GM18520 (cell line): ENCODE measurements at regions not wholly inside any gene's neighbourhood (a gene's known extent, or its start where the extent isn't known, plus 50 kb on each side); places are given as distances from the start of the nearest gene placed in this dataset.
"Not testable (repeated sequence)": the region's sequence is repeated elsewhere in the genome, so short reads cannot be mapped to it uniquely, and the experiment has no call there.

ENCODE experiments used
- ATAC-seq: cut with Tn5 transposase; IDR thresholded peaks from one replicate; pipeline ENCODE4 v1.9.1; 2021; ENCODE audit not compliant: unreplicated experiment

DNA sequence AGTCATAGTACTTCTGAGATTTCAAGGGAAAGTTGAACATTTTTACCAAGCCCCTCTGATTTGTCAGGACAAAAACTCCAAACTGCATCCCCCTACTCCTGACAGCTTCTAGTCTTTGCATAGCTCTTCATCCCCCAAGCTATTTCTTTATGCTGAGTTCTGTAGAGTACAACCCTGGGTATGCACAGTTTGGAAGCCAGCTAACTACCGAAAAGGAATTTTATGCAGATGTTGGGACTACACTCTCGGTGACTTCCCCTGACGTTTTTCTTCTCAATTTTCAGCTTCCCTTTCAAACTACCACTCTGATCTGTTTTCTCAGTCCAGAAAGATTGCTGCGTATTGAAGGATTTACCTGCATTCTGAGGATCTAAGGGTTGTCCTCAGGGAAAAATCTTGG is 1060.2 kb upstream of the ACVR2A start:
- no peak for ATAC-seq

- no peak for ATAC-seq
These were observed 1067.6 kb upstream of the ACVR2A start for GRCh38 chr2:146777181-146777580.

- no peak for ATAC-seq
These were observed 1068.2 kb upstream of the ACVR2A start for GRCh38 chr2:146776596-146776995.

DNA sequence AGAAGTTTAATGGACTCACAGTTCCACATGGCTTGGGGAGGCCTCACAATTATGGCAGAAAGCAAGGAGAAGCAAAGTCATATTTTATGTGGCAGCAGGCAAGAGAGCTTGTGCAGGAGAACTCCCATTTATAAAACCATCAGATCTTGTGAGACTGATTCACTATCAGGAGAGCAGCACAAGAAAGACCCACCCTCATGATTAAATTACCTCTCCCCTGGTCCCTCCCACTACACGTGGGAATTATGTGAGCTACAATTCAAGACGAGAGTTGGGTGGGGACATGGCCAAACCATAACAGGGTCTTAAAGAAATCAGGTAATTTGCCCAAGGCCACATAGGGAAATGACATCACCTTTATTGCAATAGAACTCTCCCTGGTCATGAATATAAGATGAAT is 1073.3 kb upstream of the ACVR2A start:
- ATAC-seq = no peak

DNA sequence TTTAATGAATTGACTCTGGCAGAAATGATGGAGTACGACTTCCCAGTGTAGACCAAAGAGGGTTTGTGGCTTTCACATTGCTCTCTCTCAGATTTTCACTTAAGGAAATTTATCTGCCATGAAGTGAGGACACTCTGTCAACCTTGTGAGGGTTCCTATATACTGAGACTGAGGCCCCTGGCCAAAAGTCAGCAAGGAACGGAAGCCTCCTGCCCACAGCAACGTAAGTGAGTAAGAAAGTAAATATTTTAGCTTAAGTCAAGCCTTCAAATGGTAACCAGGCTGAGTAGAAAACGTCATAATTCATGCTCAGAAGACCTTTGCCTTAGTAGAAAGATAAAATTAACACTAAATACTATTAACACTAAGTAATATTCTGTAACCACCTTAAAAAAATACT is 1080.5 kb upstream of the ACVR2A start:
- ATAC-seq = no peak

DNA sequence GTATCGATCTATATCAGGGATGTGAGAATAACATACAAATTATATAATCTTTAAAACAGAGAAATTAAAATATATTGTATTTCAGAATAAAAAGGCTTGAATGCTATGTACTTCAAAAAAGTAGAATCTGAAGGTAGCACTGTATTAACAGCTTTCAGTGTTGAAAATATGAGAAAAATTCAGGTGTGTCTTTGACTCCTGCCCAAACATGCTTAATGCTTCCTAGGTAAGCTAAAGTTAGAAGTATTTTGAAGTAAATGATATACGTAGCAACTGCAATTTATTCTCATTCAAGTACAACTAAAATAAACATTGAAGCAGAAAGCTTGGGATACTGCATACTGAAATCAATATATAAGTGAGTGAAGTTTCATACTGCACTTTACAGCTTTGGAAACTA is 1082.0 kb upstream of the ACVR2A start:
- no peak for ATAC-seq

GRCh38 chr2:146754606-146755005 is 1090.2 kb upstream of the ACVR2A start:
- no peak for ATAC-seq

GRCh38 chr2:146748046-146748445 is 1096.8 kb upstream of the ACVR2A start:
- ATAC-seq = no peak

GRCh38 chr2:146741260-146741659 is 1103.6 kb upstream of the ACVR2A start:
- no peak for ATAC-seq

- ATAC-seq = no peak
These were observed 1110.0 kb upstream of the ACVR2A start for GRCh38 chr2:146734821-146735190.

GRCh38 chr2:146734042-146734820 is 1110.6 kb upstream of the ACVR2A start:
- ATAC-seq = no peak

DNA sequence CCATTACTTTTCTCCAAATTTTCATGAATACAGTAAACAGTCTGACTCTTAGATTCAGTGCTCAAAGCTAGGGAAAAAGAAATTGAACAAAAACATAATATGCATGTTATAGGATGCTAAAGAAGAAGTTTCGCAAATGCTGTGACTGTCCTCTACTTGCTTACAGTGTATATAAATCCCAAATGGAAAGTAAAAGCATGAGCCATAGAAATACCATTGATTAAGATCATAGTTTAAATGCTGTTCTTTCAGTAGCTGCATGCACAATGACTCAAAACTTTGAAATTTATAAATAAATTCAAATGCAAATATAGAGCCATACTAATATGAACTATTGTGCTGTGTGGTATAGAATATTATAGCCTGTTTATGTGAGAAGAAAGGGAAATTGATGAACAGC is 1113.9 kb upstream of the ACVR2A start:
- ATAC-seq = no peak

DNA sequence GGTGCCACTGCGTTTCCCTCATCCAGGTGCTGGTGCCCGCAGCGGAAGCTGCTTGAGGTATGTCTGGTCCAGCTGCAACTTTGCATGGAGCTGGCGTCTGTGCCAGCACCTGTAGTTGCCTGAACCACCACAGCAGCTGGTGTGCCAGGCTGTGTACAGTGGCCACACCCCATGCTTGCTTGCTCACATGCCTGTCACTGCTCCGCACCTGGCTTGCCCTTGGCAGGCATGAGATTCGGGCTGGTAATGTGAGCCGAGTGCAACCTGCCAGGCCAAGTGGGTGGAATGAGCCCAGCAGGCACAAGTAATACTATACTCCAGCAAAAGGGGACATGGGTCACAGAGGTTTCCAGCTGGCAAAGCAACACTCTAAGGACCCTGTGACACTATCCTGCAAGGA is 1123.3 kb upstream of the ACVR2A start:
- ATAC-seq = no peak

DNA sequence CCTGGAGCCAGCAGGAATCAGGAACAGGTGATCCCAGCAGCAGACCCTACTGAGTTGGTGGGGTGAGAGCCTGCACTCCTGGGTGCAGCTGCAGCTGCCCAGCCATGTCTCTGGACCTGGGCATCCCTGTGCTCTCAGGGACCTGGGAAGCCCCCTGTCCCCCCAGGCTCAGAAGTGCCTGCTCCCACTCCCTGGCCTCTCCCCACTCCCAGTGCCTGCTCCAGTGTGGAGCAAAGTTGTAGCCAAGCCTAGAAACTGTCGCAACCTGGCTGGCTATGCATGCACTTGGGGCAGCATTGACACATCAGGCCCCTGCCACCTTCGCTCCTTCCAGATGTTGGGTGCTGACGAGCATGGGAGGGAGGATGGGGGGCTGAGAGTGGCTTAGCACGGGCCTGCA is 1124.7 kb upstream of the ACVR2A start:
- no peak for ATAC-seq

GRCh38 chr2:146716591-146716990 is 1128.2 kb upstream of the ACVR2A start:
- no peak for ATAC-seq

GRCh38 chr2:146709004-146709403 is 1135.8 kb upstream of the ACVR2A start:
- no peak for ATAC-seq

GRCh38 chr2:146701183-146701582 is 1143.6 kb upstream of the ACVR2A start:
- ATAC-seq = no peak

DNA sequence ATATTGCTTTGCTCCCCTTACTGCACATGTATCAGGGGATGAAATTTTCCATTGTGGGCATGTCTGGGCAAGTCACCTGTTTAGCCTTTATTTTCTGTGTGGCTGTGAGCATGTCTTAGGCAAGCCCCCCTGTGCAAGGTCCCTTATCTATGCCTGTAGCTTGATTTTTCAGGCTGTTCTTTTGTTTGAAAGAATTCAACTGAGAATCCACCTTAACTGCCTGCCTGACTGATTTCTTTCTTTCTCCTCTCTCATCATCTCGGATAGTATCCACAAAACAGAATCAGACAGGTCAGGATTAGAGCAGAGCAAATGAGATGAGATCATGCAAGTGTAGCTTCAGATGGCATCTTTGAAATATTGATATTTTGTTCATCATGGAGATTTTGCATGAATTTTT is 1147.5 kb upstream of the ACVR2A start:
- no peak for ATAC-seq

DNA sequence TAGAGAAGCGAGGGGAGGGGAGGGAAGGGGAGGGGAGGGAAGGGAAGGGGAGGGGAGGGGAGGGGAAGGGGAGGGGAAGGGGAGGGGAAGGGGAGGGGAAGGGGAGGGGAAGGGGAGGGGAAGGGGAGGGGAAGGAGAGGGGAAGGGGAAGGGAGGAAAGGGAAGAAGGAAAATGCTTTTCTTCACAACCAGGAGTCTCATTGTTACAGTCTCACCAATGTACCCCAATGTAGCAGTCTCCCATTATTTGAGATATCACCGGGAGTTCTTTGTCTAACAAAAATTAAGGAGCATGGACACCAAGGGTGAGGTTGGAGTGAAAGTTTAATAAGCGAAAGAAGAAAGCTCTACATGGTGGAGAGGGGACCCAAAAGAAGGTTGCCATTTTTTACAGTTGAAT is 1148.0 kb upstream of the ACVR2A start:
- ATAC-seq = not testable (repeated sequence)

DNA sequence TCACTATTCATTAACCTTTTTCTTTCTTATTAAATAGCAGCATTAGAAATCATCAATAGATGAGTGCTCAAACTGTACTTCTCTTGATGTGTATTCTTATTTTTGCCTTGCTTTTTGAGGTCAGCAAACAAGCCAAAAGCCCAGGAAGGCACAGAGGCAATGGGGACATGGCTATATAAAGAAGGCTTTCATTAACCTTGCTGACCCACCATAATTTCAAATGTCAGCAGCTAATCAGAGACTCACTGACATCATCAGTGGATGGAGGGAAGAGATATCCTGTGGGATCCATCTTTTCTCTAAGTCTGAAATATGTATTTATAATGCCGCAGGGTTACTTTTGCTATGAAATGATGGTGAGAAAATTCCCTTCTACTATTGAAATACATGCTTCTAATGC is 1162.8 kb upstream of the ACVR2A start:
- no peak for ATAC-seq

DNA sequence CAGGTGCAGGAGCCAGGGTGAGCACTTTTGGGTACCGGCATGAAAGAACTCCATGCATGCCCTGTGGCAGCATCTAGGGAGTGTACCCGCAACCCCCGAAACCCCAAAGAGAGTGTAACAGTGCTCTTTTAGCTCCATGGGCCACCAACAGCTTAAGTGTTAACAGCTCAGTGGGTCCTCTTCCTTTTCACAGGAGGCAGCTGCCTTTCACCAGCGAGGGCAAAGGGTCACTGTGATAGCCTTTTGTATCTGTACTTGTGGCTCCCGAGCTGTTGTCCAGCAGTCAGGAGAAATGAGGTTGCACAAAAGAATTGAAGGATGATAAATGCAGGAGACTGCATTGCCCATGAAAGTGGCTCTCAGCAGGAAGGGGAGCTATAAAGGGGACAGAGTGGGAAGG is 1166.3 kb upstream of the ACVR2A start:
- no peak for ATAC-seq

DNA sequence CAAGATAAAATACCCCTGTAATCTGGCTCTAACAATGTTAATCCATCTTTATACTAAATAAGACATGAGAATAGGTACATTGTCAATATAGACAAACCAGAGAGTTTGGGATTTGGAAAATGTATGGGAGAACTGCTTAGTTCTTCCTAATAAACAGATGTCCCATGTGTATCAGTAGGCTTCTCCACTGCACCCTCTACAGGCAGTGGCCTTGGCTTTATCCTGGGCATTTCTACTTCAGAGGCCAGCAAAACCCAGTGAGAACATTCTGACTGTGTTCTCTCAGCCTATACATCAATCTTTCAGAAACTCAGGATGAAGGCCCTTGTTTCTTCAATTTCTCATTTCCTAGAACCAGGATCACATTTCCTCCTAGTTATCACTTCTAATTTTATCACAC is 1167.5 kb upstream of the ACVR2A start:
- no peak for ATAC-seq

- no peak for ATAC-seq
These were observed 1175.1 kb upstream of the ACVR2A start for GRCh38 chr2:146669735-146670134.
